ENCODE measurements at regions not wholly inside any gene's neighbourhood (a gene's known extent, or its start where the extent isn't known, plus 50 kb on each side); places are given as distances from the start of the nearest gene placed in this dataset.

DNA sequence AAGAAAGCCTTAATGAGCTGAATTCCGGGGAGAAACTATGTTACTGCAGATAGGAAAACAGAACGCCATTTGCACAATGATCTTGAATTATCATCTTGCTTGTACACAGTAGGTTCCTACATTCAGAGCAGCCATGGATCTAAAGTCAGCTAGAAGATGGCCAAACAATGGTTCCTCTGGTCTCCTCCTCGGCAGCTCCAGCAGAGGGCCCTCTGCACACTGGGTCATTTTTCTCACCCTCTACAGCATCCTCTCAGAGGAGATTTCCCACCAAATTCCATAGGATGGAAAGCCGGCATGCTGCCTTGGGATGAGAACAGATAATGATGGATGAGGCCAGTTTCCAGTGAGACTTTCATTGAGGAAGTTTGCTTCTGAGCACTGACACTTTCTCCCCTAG is 308.5 kb upstream of the NFE2L3 start:
- no peak overlapping the region for H3K27ac ChIP-seq

DNA sequence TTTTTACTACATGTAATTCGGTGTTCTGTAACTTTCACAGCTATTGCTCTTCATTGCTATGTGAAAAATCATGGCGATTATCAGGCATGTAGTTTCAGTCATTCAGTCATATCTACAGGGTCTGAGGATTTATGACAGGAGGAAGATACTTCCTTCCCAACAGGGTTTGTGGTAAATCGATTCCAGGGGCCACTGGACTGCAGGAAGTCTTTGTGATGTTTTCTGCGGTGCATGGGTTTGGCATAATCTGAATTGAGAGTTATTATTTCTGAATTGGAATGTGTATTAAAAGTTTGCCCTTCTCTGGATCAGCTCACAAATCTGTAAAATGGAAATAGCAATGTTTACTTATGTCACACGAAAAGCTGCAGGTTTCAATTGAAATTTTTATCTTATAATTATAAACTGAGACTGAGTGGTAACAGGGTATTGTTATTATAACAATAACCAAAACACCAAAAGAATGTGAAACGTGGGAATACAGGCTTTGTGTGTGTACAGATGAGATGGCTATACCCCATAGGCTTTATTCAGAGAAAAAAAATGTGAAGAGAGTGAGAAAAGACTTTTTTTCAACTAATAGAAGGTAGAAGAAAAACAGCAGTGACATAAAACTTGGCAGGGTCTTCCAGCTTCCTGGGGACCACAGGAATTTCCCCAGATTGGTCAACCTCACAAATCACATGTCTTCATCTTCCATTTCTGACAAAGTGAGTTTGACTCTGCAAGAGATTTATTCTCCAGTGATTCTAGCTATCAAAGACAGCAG is 307.7 kb upstream of the NFE2L3 start:
- H3K4me3 ChIP-seq (replicated peaks in 1 of 3) = no peak overlapping the region
- TF ChIP-seq CTCF (IDR thresholded peaks at IDR 0.05) = no peak
- TF ChIP-seq POLR2A (IDR thresholded peaks at IDR 0.05) = no peak
- H3K27me3 ChIP-seq = no peaks in the 10 kb centered on the region
- intact Hi-C loops (cut with DNase I) = no loop called here
- no peak for DNase-seq
- 74 to 83% methylated on average over 6 of the region's 6 CpGs for WGBS, 2 donors
- H3K4me1 ChIP-seq = peaks cover 7 to 24% of the 10 kb centered on the region in 2 donors
- H3K27ac ChIP-seq = no peak overlapping the region
- H3K9me3 ChIP-seq = no peaks in the 10 kb centered on the region
- H3K36me3 ChIP-seq = no peaks in the 10 kb centered on the region

More for the DNA sequence above, 308.5 kb upstream of the NFE2L3 start:
- WGBS, 2 donors = 81 to 90% methylated on average over 4 of the region's 4 CpGs
- no peak for DNase-seq
- no peak for TF ChIP-seq CTCF (IDR thresholded peaks at IDR 0.05)
- no peak for TF ChIP-seq POLR2A (IDR thresholded peaks at IDR 0.05)
- H3K4me3 ChIP-seq (replicated peaks in 1 of 3) = no peak overlapping the region
- H3K27me3 ChIP-seq = no peaks in the 10 kb centered on the region
- H3K36me3 ChIP-seq = no peaks in the 10 kb centered on the region
- intact Hi-C loops (cut with DNase I) = no loop called here
- peaks cover 7 to 24% of the 10 kb centered on the region in 2 donors for H3K4me1 ChIP-seq
- no peaks in the 10 kb centered on the region for H3K9me3 ChIP-seq

GRCh38 chr7:25845464-25845863 is 306.5 kb upstream of the NFE2L3 start:
- Histone ChIP-seq H3K36me3 (no peaks in the 10 kb centered on the region), H3K27ac (peak overlapping the region in 1 of 3 donors; percentile 70), H3K27me3 (no peaks in the 10 kb centered on the region), H3K9me3 (no peaks in the 10 kb centered on the region), H3K4me3 (replicated peaks in 1 of 3) (no peak overlapping the region), H3K4me1 (peaks cover 7 to 24% of the 10 kb centered on the region in 2 donors)
- DNase-seq = no peak
- intact Hi-C loops (cut with DNase I) = no loop called here
- 59 to 85% methylated on average over 5 of the region's 5 CpGs for WGBS, 2 donors
- TF ChIP-seq CTCF (IDR thresholded peaks at IDR 0.05) (no peak), POLR2A (IDR thresholded peaks at IDR 0.05) (no peak)

GRCh38 chr7:25846722-25847121 is 305.3 kb upstream of the NFE2L3 start:
- TF ChIP-seq POLR2A (IDR thresholded peaks at IDR 0.05) = no peak
- no peak for TF ChIP-seq CTCF (IDR thresholded peaks at IDR 0.05)
- Histone ChIP-seq H3K4me3 (replicated peaks in 1 of 3) (no peak overlapping the region), H3K36me3 (no peaks in the 10 kb centered on the region), H3K27me3 (no peaks in the 10 kb centered on the region), H3K27ac (peak overlapping the region in 2 of 3 donors; percentile 37 to 70), H3K4me1 (peaks cover 12 to 30% of the 10 kb centered on the region in 2 donors), H3K9me3 (no peaks in the 10 kb centered on the region)
- DNase-seq = peak; percentile 86 to 93
- WGBS, 2 donors = 9 to 16% methylated on average over 5 of the region's 5 CpGs
- intact Hi-C loops (cut with DNase I) = no loop called here

DNA sequence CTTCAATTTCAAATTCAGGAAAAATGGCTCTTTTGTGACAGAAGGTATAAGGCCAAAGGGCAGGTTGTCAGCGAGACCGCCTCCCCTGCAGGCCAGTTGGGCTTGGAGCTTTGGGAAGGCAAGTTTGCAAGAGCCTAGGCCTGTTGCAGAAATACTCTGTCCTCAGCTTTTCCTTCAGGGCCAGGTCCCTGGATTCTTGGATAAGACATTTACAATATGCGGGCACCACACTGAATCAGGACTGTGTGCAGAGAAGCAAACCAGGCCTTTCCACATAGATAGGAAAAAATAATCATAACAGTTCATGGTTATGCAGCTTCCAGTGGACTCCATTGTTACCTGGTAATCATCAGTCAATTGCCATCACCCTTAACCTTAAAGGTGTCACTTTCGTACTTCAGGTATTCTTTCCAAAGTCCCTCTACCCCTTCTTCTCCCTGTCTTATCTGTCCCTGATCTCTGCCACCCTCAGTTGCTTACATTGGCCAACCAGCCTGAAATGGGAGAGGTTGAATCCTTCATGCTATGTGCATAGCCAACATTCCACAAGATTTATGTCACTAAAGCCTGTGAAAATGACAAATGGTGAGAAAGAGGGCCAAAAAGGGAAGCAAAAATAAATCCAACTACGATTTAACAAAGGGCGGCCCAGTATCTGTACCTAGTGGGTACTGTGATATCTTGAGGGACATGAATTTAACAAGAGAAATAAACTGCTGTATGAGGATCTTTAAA is 304.5 kb upstream of the NFE2L3 start:
- DNase-seq = no peak
- H3K36me3 ChIP-seq = no peaks in the 10 kb centered on the region
- WGBS, 2 donors = 81 to 86% methylated on average over 6 of the region's 6 CpGs
- H3K4me1 ChIP-seq = peaks cover 19 to 38% of the 10 kb centered on the region in 2 donors
- peak overlapping the region in 2 of 3 donors; percentile 37 to 70 for H3K27ac ChIP-seq
- TF ChIP-seq POLR2A (IDR thresholded peaks at IDR 0.05) = no peak
- no peak for TF ChIP-seq CTCF (IDR thresholded peaks at IDR 0.05)
- H3K4me3 ChIP-seq (replicated peaks in 1 of 3) = no peak overlapping the region
- intact Hi-C loops (cut with DNase I) = no loop called here
- no peaks in the 10 kb centered on the region for H3K9me3 ChIP-seq
- peaks cover 6% of the 10 kb centered on the region for H3K27me3 ChIP-seq
